Activated CD8-positive, alpha-beta memory T cell treated with anti-CD3 and anti-CD28 coated beads for 1 hour (primary cell): ENCODE measurements at regions not wholly inside any gene's neighbourhood (a gene's known extent, or its start where the extent isn't known, plus 50 kb on each side); places are given as distances from the start of the nearest gene placed in this dataset.

ENCODE experiments used
- DNase-seq, 2 donors: peaks; one replicate each; pipeline ENCODE4 v3.0.0-alpha.2; 2020; ENCODE audit warnings: low read depth in 1 of 2; ENCODE audit errors: extremely low read depth in 1 of 2

GRCh38 chr1:219281831-219282230, 108.2 kb downstream of the LYPLAL1 start:
- DNase-seq: no peak

- DNase-seq: no peak
Measured at GRCh38 chr1:219279017-219279770, 105.5 kb downstream of the LYPLAL1 start.

- no peak for DNase-seq
Measured at GRCh38 chr1:219278288-219278687, 104.6 kb downstream of the LYPLAL1 start.

- DNase-seq: no peak
Measured at GRCh38 chr1:219277304-219278105, 103.8 kb downstream of the LYPLAL1 start.

- no peak for DNase-seq
Measured at GRCh38 chr1:219276049-219276738, 102.5 kb downstream of the LYPLAL1 start.

GRCh38 chr1:219273088-219273686, 99.5 kb downstream of the LYPLAL1 start:
- DNase-seq: no peak

GRCh38 chr1:219271818-219272535, 98.3 kb downstream of the LYPLAL1 start:
- DNase-seq: no peak

GRCh38 chr1:219269171-219269570, 95.5 kb downstream of the LYPLAL1 start:
- no peak for DNase-seq

GRCh38 chr1:219266524-219266923, 92.8 kb downstream of the LYPLAL1 start:
- no peak for DNase-seq

- DNase-seq: no peak
Measured at GRCh38 chr1:219265026-219265515, 91.4 kb downstream of the LYPLAL1 start.

GRCh38 chr1:219264561-219264960, 90.9 kb downstream of the LYPLAL1 start:
- DNase-seq: no peak
